ENCODE measurements at regions not wholly inside any gene's neighbourhood (a gene's known extent, or its start where the extent isn't known, plus 50 kb on each side); places are given as distances from the start of the nearest gene placed in this dataset.
"Not testable (repeated sequence)": the region's sequence is repeated elsewhere in the genome, so short reads cannot be mapped to it uniquely, and the experiment has no call there.

GRCh38 chr19:22502766-22503165, 80.6 kb upstream of the ZNF98 start:
- ATAC-seq (ENCODE audit: insufficient read depth, low read depth) = no peak
- Histone ChIP-seq H3K4me1 (ENCODE audit: insufficient read depth, low read length) (no peaks in the 10 kb centered on the region), H3K36me3 (ENCODE audit: insufficient read depth, low read length) (no peaks in the 10 kb centered on the region), H3K79me2 (ENCODE audit: insufficient read depth, low read length) (no peaks in the 10 kb centered on the region), H2AFZ (ENCODE audit: low read depth, low read length) (no peak overlapping the region), H3K27ac (ENCODE audit: low read length) (no peak overlapping the region), H4K20me1 (ENCODE audit: insufficient read depth, low read length) (no peaks in the 10 kb centered on the region), H3K9ac (ENCODE audit: low read depth, low read length) (no peak overlapping the region), H3K27me3 (ENCODE audit: insufficient read depth, low read length, poor library complexity) (no peaks in the 10 kb centered on the region), H3K4me3 (ENCODE audit: low read depth in 1 of 2, low read length in 2 of 2) (no peak overlapping the region), H3K9me3 (ENCODE audit: insufficient read depth, low read length, severe bottlenecking) (peaks cover 22% of the 10 kb centered on the region), H3K4me2 (ENCODE audit: insufficient read depth, low read length) (no peak overlapping the region)
- no peak for TF ChIP-seq EZH2 (IDR thresholded peaks at IDR 0.05; ENCODE audit: borderline replicate concordance, low read depth, low read length, severe bottlenecking)
- no peak for TF ChIP-seq CTCF (IDR thresholded peaks at IDR 0.05; ENCODE audit: borderline replicate concordance, extremely low read depth, low read length, poor library complexity, severe bottlenecking)
- DNase-seq = no peak

- not testable (repeated sequence) for H2AFZ ChIP-seq (ENCODE audit: low read depth, low read length); H3K4me2 ChIP-seq (ENCODE audit: insufficient read depth, low read length); H3K4me1 ChIP-seq (ENCODE audit: insufficient read depth, low read length); H3K9ac ChIP-seq (ENCODE audit: low read depth, low read length); H3K79me2 ChIP-seq (ENCODE audit: insufficient read depth, low read length); DNase-seq; H3K27ac ChIP-seq (ENCODE audit: low read length); ATAC-seq (ENCODE audit: insufficient read depth, low read depth); H4K20me1 ChIP-seq (ENCODE audit: insufficient read depth, low read length); H3K27me3 ChIP-seq (ENCODE audit: insufficient read depth, low read length, poor library complexity); H3K36me3 ChIP-seq (ENCODE audit: insufficient read depth, low read length); H3K4me3 ChIP-seq (ENCODE audit: low read depth in 1 of 2, low read length in 2 of 2)
- H3K9me3 ChIP-seq (ENCODE audit: insufficient read depth, low read length, severe bottlenecking) = peaks cover 21% of the 10 kb centered on the region
These were observed 76.8 kb upstream of the ZNF98 start for GRCh38 chr19:22498831-22499430.

GRCh38 chr19:22491746-22492145, 69.6 kb upstream of the ZNF98 start:
- Histone ChIP-seq H3K27ac (ENCODE audit: low read length) (no peak overlapping the region), H3K36me3 (ENCODE audit: insufficient read depth, low read length) (no peaks in the 10 kb centered on the region), H3K4me3 (ENCODE audit: low read depth in 1 of 2, low read length in 2 of 2) (no peak overlapping the region), H3K9me3 (ENCODE audit: insufficient read depth, low read length, severe bottlenecking) (peaks cover 22% of the 10 kb centered on the region), H3K4me1 (ENCODE audit: insufficient read depth, low read length) (no peaks in the 10 kb centered on the region), H3K9ac (ENCODE audit: low read depth, low read length) (no peak overlapping the region), H3K4me2 (ENCODE audit: insufficient read depth, low read length) (no peak overlapping the region), H4K20me1 (ENCODE audit: insufficient read depth, low read length) (no peaks in the 10 kb centered on the region), H2AFZ (ENCODE audit: low read depth, low read length) (no peak overlapping the region), H3K79me2 (ENCODE audit: insufficient read depth, low read length) (no peaks in the 10 kb centered on the region), H3K27me3 (ENCODE audit: insufficient read depth, low read length, poor library complexity) (no peaks in the 10 kb centered on the region)
- TF ChIP-seq EZH2 (IDR thresholded peaks at IDR 0.05; ENCODE audit: borderline replicate concordance, low read depth, low read length, severe bottlenecking) = no peak
- TF ChIP-seq CTCF (IDR thresholded peaks at IDR 0.05; ENCODE audit: borderline replicate concordance, extremely low read depth, low read length, poor library complexity, severe bottlenecking) = no peak
- DNase-seq (no peak), ATAC-seq (ENCODE audit: insufficient read depth, low read depth) (no peak)

GRCh38 chr19:22483514-22483913, 61.4 kb upstream of the ZNF98 start:
- not testable (repeated sequence) for H3K4me2 ChIP-seq (ENCODE audit: insufficient read depth, low read length); H3K4me1 ChIP-seq (ENCODE audit: insufficient read depth, low read length); DNase-seq; H3K4me3 ChIP-seq (ENCODE audit: low read depth in 1 of 2, low read length in 2 of 2); H4K20me1 ChIP-seq (ENCODE audit: insufficient read depth, low read length); H3K27me3 ChIP-seq (ENCODE audit: insufficient read depth, low read length, poor library complexity); H3K79me2 ChIP-seq (ENCODE audit: insufficient read depth, low read length); H3K9ac ChIP-seq (ENCODE audit: low read depth, low read length); H3K36me3 ChIP-seq (ENCODE audit: insufficient read depth, low read length); ATAC-seq (ENCODE audit: insufficient read depth, low read depth); H3K27ac ChIP-seq (ENCODE audit: low read length); H2AFZ ChIP-seq (ENCODE audit: low read depth, low read length)
- H3K9me3 ChIP-seq (ENCODE audit: insufficient read depth, low read length, severe bottlenecking) = peaks cover 31% of the 10 kb centered on the region
